HepG2 (cell line): ENCODE measurements at regions not wholly inside any gene's neighbourhood (a gene's known extent, or its start where the extent isn't known, plus 50 kb on each side); places are given as distances from the start of the nearest gene placed in this dataset.

ENCODE experiments used
- ATAC-seq: fragments of 200-7000 bp; cut with Tn5 transposase; 3 replicates; pipeline ENCODE4 v1.9.1; 2020; ENCODE audit warnings: mild to moderate bottlenecking, moderate library complexity
- BruUV-seq: library from RNA; stranded (reverse); fragments of 400-500 nt; replicated peaks from 2 replicates; lab custom pipeline; 2021; lab: Mats Ljungman, UMichigan
- CTCF ChIA-PET: fragments of 300-600 bp; formaldehyde crosslinking; extraction: SDS; loops from one replicate; lab custom pipeline; 2021; ENCODE audit warnings: low total read pairs, inconsistent platforms, low intra/inter-chr PET ratio; lab: Yijun Ruan, JAX
- POLR2A ChIA-PET: fragments of 350-600 bp; sonication (Branson Sonifier 250); formaldehyde crosslinking; loops from one replicate; lab custom pipeline; 2020; ENCODE audit warnings: antibody characterized with exemption, inconsistent platforms; lab: Yijun Ruan, JAX
- DNase-seq: peaks from one replicate; pipeline ENCODE4 v3.0.0-alpha.2; 2015; ENCODE audit warnings: low spot score
- FAIRE-seq: peaks from 3 replicates; lab custom pipeline; 2011; peaks lifted over from hg19 to GRCh38; lab: Jason Lieb, UNC
- H2AFZ ChIP-seq: one replicate; pipeline ENCODE4 v1.6.1; 2011; ENCODE audit warnings: low read length, inconsistent platforms
- H3K27ac ChIP-seq: fragments of 300-600 bp; 3 replicates; pipeline ENCODE4 v1.8.0; 2011; ENCODE audit warnings: mixed run types, mild to moderate bottlenecking, mixed read lengths, low read length, inconsistent platforms; ENCODE audit not compliant: insufficient read depth; ENCODE audit errors: extremely low read length
- H3K27me3 ChIP-seq, 2 experiments: fragments of 200-600 bp in 1 of 2; 2 replicates in 1 of 2; 3 replicates in 1 of 2; pipeline versions ENCODE4 v1.6.0 to v1.8.0; 2011; ENCODE audit warnings: low read length in 2 of 2, mild to moderate bottlenecking in 2 of 2, moderate library complexity in 2 of 2, inconsistent platforms in 1 of 2; ENCODE audit not compliant: insufficient read depth in 2 of 2, control insufficient read depth in 1 of 2
- H3K36me3 ChIP-seq, 2 experiments: fragments of 200-600 bp in 1 of 2; replicated peaks in 1 of 2; 2 replicates in 1 of 2; 3 replicates in 1 of 2; pipeline versions ENCODE4 v1.5.1 to v1.8.0; 2011; ENCODE audit warnings: low read length in 2 of 2, inconsistent platforms in 1 of 2; ENCODE audit not compliant: insufficient read depth in 2 of 2, control insufficient read depth in 1 of 2
- H3K4me1 ChIP-seq: 2 replicates; pipeline ENCODE4 v1.5.1; 2012; ENCODE audit warnings: low read length, inconsistent platforms; ENCODE audit not compliant: insufficient read depth
- H3K4me2 ChIP-seq: 2 replicates; pipeline ENCODE4 v1.6.0; 2011; ENCODE audit warnings: low read depth, low read length, inconsistent platforms
- H3K4me3 ChIP-seq, 3 experiments: fragments of 200-600 bp in 1 of 3; sonication (generic), shearing (Covaris generic) in 1 of 3; replicated peaks in 1 of 3; 2 replicates each; pipeline ENCODE4 v1.5.1; 2011 to 2016; ENCODE audit warnings: low read length in 3 of 3, inconsistent platforms in 2 of 3, low read depth in 2 of 3, mild to moderate bottlenecking in 2 of 3, control low read depth in 1 of 3, mixed read lengths in 1 of 3; ENCODE audit not compliant: insufficient read depth in 1 of 3
- H3K79me2 ChIP-seq: one replicate; pipeline ENCODE4 v1.6.1; 2011; ENCODE audit warnings: low read length, inconsistent platforms; ENCODE audit not compliant: insufficient read depth
- H3K9ac ChIP-seq: 2 replicates; pipeline ENCODE4 v1.6.0; 2011; ENCODE audit warnings: mild to moderate bottlenecking, low read depth, low read length, inconsistent platforms; ENCODE audit not compliant: insufficient read depth
- H3K9me3 ChIP-seq: 2 replicates; pipeline ENCODE4 v1.5.1; 2012; ENCODE audit warnings: mild to moderate bottlenecking, low read length
- H4K20me1 ChIP-seq: 2 replicates; pipeline ENCODE4 v1.6.0; 2011; ENCODE audit warnings: inconsistent platforms, mild to moderate bottlenecking, low read length, moderate library complexity; ENCODE audit not compliant: insufficient read depth
- HINFP ChIP-seq: sonication (generic); formaldehyde crosslinking; IDR thresholded peaks from 2 replicates; pipeline ENCODE4 v1.4.0; 2020; ENCODE audit warnings: low read depth, mild to moderate bottlenecking, missing genetic modification reagents
- HOXD1 ChIP-seq: sonication (generic); formaldehyde crosslinking; IDR thresholded peaks from 2 replicates; pipeline ENCODE4 v1.5.0; 2020; ENCODE audit warnings: missing genetic modification reagents
- SOX6 ChIP-seq, 2 experiments: fragments of 450-650 bp in 1 of 2; sonication (generic) in 1 of 2; formaldehyde crosslinking in 1 of 2; IDR thresholded peaks; 2 replicates each; pipeline versions ENCODE4 v1.4.0 to v1.6.1; 2017 to 2020; ENCODE audit warnings: antibody characterized with exemption in 1 of 2, mild to moderate bottlenecking in 1 of 2, missing genetic modification reagents in 1 of 2
- TRIM22 ChIP-seq: fragments of 450-650 bp; IDR thresholded peaks from 2 replicates; pipeline ENCODE4 v1.6.1; 2017
- ZNF251 ChIP-seq: sonication (generic); formaldehyde crosslinking; IDR thresholded peaks from 2 replicates; pipeline ENCODE4 v1.9.0; 2021; ENCODE audit warnings: mild to moderate bottlenecking, missing genetic modification reagents
- ZNF367 ChIP-seq: sonication (generic); formaldehyde crosslinking; IDR thresholded peaks from 2 replicates; pipeline ENCODE4 v1.4.0; 2020; ENCODE audit warnings: missing genetic modification reagents, borderline replicate concordance
- ZNF484 ChIP-seq: sonication (generic); formaldehyde crosslinking; IDR thresholded peaks from 2 replicates; pipeline ENCODE4 v1.5.1; 2020; ENCODE audit warnings: mild to moderate bottlenecking, low read depth, missing genetic modification reagents, borderline replicate concordance
- ZNF629 ChIP-seq: sonication (generic); formaldehyde crosslinking; conservative IDR thresholded peaks from 2 replicates; pipeline ENCODE4 v1.5.0; 2020; ENCODE audit warnings: missing genetic modification reagents
- ZNF678 ChIP-seq: sonication (generic); formaldehyde crosslinking; IDR thresholded peaks from 2 replicates; pipeline ENCODE4 v1.4.0; 2020; ENCODE audit warnings: mild to moderate bottlenecking, missing genetic modification reagents
- WGBS: methylation state at CpG from one replicate; pipeline ENCODE4 v1.1.6; 2017; ENCODE audit warnings: low lambda C conversion rate; 5-methylcytosine and 5-hydroxymethylcytosine counted together
- in situ Hi-C: cut with HindIII; loops from 2 replicates; pipeline ENCODE4 v1.10.0; 2017; ENCODE audit warnings: low pct_unique_long_range_greater_than_20kb; ENCODE audit not compliant: extremely low pct_ligation_motif_present
- intact Hi-C: fragments of 100-400 bp; cut with micrococcal nuclease; formaldehyde crosslinking; loops from one replicate; pipeline ENCODE4 v1.10.0; 2022; ENCODE audit not compliant: unreplicated experiment

GRCh38 chr16:86202267-86202666 is 303.3 kb downstream of the IRF8 start (continued):
- no peak for TF ChIP-seq HOXD1 (CRISPR knock-in tag)
- no peak for TF ChIP-seq ZNF484 (CRISPR knock-in tag)
- TF ChIP-seq SOX6 (IDR thresholded peaks at IDR 0.05), result no peak
- no peak for TF ChIP-seq SOX6 (CRISPR knock-in tag; IDR thresholded peaks at IDR 0.05)
- no peak for TF ChIP-seq ZNF367 (CRISPR knock-in tag)
- TF ChIP-seq, all 625 proteins: peak for 0

- Histone ChIP-seq H2AFZ (no peak overlapping the region), H3K27ac (no peak overlapping the region), H4K20me1 (no peaks in the 10 kb centered on the region; the same call in 1 of the 2 replicates), H3K9ac (no peak overlapping the region), H3K9me3 (no peaks in the 10 kb centered on the region), H3K27me3 (peaks cover 7 to 56% of the 10 kb centered on the region in 2 experiments), H3K4me3 (no peak overlapping the region), H3K4me1 (no peaks in the 10 kb centered on the region), H3K4me2 (no peak overlapping the region), H3K36me3 (no peaks in the 10 kb centered on the region), H3K79me2 (no peaks in the 10 kb centered on the region)
- CTCF ChIA-PET, result no interaction called here
- intact Hi-C loops (no loop called here), in situ Hi-C loops (no loop called here)
- no TSS peak for BruUV-seq
- ATAC-seq, result no peak
- POLR2A ChIA-PET, result no interaction called here
- WGBS, result 56% methylated on average over 11 of the region's 11 CpGs
- DNase-seq, result no peak
- TF ChIP-seq ZNF678 (no peak), TRIM22 (no peak), ZNF629 (peak; percentile 66), HINFP (CRISPR knock-in tag) (no peak), ZNF251 (CRISPR knock-in tag) (no peak)
- no peak for FAIRE-seq
Observed at GRCh38 chr16:86202760-86203426, 303.9 kb downstream of the IRF8 start.
